ENCODE measurements at regions not wholly inside any gene's neighbourhood (a gene's known extent, or its start where the extent isn't known, plus 50 kb on each side); places are given as distances from the start of the nearest gene placed in this dataset.

DNA sequence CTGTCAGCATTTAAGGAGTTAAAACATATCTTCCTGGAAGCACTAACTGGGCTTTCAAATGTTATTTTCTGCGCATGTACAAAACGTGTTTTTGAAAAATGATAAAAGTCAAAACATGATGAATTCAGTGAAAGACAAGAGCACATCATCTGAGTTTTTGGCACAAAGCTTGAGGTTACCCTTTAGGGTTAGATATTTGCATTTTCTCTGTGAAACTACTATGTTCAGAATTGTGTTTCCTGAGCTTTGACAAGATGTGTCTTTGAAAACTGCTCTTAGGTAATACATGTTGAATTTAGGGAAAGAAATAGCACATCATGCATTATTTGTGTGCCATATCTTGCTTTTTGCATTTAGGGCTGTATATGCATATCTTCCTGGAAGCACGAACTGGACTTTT is 79.0 kb downstream of the ASCL4 start:
- no peak overlapping the region for H2BK15ac ChIP-seq (ENCODE audit: low read depth, low read length)
- no peak overlapping the region for H2BK5ac ChIP-seq (ENCODE audit: low read depth, low read length, poor library complexity, severe bottlenecking)

More for the DNA sequence above, 79.0 kb downstream of the ASCL4 start:
- no peak overlapping the region for H3K56ac ChIP-seq (ENCODE audit: extremely low read depth, insufficient read depth, low read length)
- no peaks in the 10 kb centered on the region for H3K9me3 ChIP-seq (ENCODE audit: control insufficient read depth, insufficient read depth, low read length)
- no peak overlapping the region for H2BK20ac ChIP-seq (ENCODE audit: low read depth, low read length)
- H3K79me1 ChIP-seq (ENCODE audit: low read depth in 1 of 2, low read length in 2 of 2) = no peaks in the 10 kb centered on the region
- TF ChIP-seq FOS (IDR thresholded peaks at IDR 0.05; ENCODE audit: low read depth, low read length) (no peak), MXI1 (IDR thresholded peaks at IDR 0.05; ENCODE audit: borderline replicate concordance, low read depth, low read length) (no peak), RAD21 (IDR thresholded peaks at IDR 0.05; ENCODE audit: low read length) (no peak), MAFK (IDR thresholded peaks at IDR 0.05; ENCODE audit: low read depth, low read length) (no peak), RCOR1 (IDR thresholded peaks at IDR 0.05; ENCODE audit: insufficient replicate concordance, low read length) (no peak), NFE2L2 (IDR thresholded peaks at IDR 0.05; ENCODE audit: low read depth, low read length) (no peak), MAZ (IDR thresholded peaks at IDR 0.05; ENCODE audit: borderline replicate concordance, low read depth, low read length) (no peak), CEBPB (IDR thresholded peaks at IDR 0.05; ENCODE audit: low read depth, low read length) (no peak), SMC3 (IDR thresholded peaks at IDR 0.05; ENCODE audit: low read depth, low read length) (no peak), RFX5 (IDR thresholded peaks at IDR 0.05; ENCODE audit: low read depth, low read length) (no peak), BHLHE40 (IDR thresholded peaks at IDR 0.05; ENCODE audit: low read depth, low read length) (no peak), POLR2A (IDR thresholded peaks at IDR 0.05; ENCODE audit: low read depth, low read length) (no peak), CHD1 (IDR thresholded peaks at IDR 0.05; ENCODE audit: low read depth, low read length) (no peak)
- TF ChIP-seq, protein P1, sequence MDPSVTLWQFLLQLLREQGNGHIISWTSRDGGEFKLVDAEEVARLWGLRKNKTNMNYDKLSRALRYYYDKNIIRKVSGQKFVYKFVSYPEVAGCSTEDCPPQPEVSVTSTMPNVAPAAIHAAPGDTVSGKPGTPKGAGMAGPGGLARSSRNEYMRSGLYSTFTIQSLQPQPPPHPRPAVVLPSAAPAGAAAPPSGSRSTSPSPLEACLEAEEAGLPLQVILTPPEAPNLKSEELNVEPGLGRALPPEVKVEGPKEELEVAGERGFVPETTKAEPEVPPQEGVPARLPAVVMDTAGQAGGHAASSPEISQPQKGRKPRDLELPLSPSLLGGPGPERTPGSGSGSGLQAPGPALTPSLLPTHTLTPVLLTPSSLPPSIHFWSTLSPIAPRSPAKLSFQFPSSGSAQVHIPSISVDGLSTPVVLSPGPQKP (IDR thresholded peaks at IDR 0.05; ENCODE audit: borderline replicate concordance, low read depth, low read length) = no peak
- TF ChIP-seq, protein P2, sequence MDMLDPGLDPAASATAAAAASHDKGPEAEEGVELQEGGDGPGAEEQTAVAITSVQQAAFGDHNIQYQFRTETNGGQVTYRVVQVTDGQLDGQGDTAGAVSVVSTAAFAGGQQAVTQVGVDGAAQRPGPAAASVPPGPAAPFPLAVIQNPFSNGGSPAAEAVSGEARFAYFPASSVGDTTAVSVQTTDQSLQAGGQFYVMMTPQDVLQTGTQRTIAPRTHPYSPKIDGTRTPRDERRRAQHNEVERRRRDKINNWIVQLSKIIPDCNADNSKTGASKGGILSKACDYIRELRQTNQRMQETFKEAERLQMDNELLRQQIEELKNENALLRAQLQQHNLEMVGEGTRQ (IDR thresholded peaks at IDR 0.05; ENCODE audit: low read depth, low read length) = no peak
- TF ChIP-seq, protein P3, sequence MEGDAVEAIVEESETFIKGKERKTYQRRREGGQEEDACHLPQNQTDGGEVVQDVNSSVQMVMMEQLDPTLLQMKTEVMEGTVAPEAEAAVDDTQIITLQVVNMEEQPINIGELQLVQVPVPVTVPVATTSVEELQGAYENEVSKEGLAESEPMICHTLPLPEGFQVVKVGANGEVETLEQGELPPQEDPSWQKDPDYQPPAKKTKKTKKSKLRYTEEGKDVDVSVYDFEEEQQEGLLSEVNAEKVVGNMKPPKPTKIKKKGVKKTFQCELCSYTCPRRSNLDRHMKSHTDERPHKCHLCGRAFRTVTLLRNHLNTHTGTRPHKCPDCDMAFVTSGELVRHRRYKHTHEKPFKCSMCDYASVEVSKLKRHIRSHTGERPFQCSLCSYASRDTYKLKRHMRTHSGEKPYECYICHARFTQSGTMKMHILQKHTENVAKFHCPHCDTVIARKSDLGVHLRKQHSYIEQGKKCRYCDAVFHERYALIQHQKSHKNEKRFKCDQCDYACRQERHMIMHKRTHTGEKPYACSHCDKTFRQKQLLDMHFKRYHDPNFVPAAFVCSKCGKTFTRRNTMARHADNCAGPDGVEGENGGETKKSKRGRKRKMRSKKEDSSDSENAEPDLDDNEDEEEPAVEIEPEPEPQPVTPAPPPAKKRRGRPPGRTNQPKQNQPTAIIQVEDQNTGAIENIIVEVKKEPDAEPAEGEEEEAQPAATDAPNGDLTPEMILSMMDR (conservative IDR thresholded peaks at IDR 0.05; ENCODE audit: low read depth, low read length) = no peak
- H3K27me3 ChIP-seq (ENCODE audit: control insufficient read depth, insufficient read depth, low read length) = no peaks in the 10 kb centered on the region; the same call in 1 of the 2 replicates
- no peaks in the 10 kb centered on the region for H3K36me3 ChIP-seq (ENCODE audit: control insufficient read depth, insufficient read depth, low read length)
- intact Hi-C loops (cut with micrococcal nuclease) (no loop called here), dilution Hi-C loops (cut with HindIII; ENCODE audit: low sequenced_read_pairs, unreplicated experiment) (no loop called here), in situ Hi-C loops (cut with MboI; ENCODE audit: low sequenced_read_pairs) (no loop called here)
- H4K5ac ChIP-seq (ENCODE audit: low read depth, low read length) = no peak overlapping the region
- no peak overlapping the region for H2AFZ ChIP-seq (replicated peaks; ENCODE audit: low read length, poor library complexity)
- H3K9me1 ChIP-seq (ENCODE audit: insufficient read depth, low read length) = no peaks in the 10 kb centered on the region
- no peaks in the 10 kb centered on the region for H4K20me1 ChIP-seq (ENCODE audit: insufficient read depth, low read length)
- H3K4me3 ChIP-seq (ENCODE audit: insufficient read depth, low read depth, low read length) = no peak overlapping the region
- WGBS, 2 experiments (ENCODE audit: extremely low coverage in 2 of 2, insufficient read length in 1 of 2) = no CpG with 5 or more reads among the region's 3 CpGs
- ChIA-PET CTCF (no interaction called here), POLR2A (ENCODE audit: unreplicated experiment) (no interaction called here)
- BruUV-seq (replicated peaks) = no TSS peak
- no peak overlapping the region for H3K23ac ChIP-seq (ENCODE audit: low read depth, low read length)
- DNase-seq (no peak), ATAC-seq (ENCODE audit: low read depth) (no peak)
- no peak overlapping the region for H3K27ac ChIP-seq (ENCODE audit: insufficient read depth, low read length)
- no peak overlapping the region for H2AK5ac ChIP-seq (ENCODE audit: low read depth, low read length)
- no peak overlapping the region for H3K14ac ChIP-seq (replicated peaks; ENCODE audit: low read depth, low read length)
- H3K9ac ChIP-seq (ENCODE audit: low read depth, low read length) = no peak overlapping the region
- H3K4ac ChIP-seq (ENCODE audit: low read depth, low read length) = no peak overlapping the region
- H4K91ac ChIP-seq (ENCODE audit: insufficient read depth, low read depth, low read length) = no peak overlapping the region
- no peak overlapping the region for H3K4me2 ChIP-seq (ENCODE audit: low read depth, low read length)
- no peak overlapping the region for H2BK120ac ChIP-seq (ENCODE audit: low read depth, low read length)
- no peak overlapping the region for H3K18ac ChIP-seq (ENCODE audit: low read depth, low read length)
- no peak overlapping the region for H2AK9ac ChIP-seq (replicated peaks; ENCODE audit: low read depth, low read length, poor library complexity)
- H4K8ac ChIP-seq (ENCODE audit: low read depth in 2 of 2, low read length in 2 of 2) = no peak overlapping the region
- H3K4me1 ChIP-seq (ENCODE audit: control insufficient read depth, insufficient read depth, low read length) = no peaks in the 10 kb centered on the region

All from IMR-90 (cell line).